ENCODE measurements at regions not wholly inside any gene's neighbourhood (a gene's known extent, or its start where the extent isn't known, plus 50 kb on each side); places are given as distances from the start of the nearest gene placed in this dataset.

DNA sequence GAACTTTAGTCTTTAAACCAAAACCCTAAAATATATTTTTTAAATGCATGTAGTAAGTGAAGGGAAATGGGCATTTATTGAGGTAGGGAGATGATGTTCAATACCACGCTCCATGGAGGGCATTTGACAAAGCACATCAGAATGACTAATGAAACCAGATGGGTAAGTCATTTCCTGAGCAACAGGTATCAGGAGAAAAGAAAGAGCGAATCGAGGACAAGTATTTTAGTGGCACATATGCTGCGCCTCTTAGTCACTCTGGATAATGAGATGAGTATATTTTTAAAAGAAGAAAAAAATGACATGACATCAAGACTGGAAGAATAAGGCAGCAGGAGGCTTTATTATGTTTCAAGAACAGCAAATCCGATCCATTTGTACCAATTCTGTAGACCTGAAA, 129.0 kb upstream of the ARHGEF3 start:
- TF ChIP-seq, protein P1, sequence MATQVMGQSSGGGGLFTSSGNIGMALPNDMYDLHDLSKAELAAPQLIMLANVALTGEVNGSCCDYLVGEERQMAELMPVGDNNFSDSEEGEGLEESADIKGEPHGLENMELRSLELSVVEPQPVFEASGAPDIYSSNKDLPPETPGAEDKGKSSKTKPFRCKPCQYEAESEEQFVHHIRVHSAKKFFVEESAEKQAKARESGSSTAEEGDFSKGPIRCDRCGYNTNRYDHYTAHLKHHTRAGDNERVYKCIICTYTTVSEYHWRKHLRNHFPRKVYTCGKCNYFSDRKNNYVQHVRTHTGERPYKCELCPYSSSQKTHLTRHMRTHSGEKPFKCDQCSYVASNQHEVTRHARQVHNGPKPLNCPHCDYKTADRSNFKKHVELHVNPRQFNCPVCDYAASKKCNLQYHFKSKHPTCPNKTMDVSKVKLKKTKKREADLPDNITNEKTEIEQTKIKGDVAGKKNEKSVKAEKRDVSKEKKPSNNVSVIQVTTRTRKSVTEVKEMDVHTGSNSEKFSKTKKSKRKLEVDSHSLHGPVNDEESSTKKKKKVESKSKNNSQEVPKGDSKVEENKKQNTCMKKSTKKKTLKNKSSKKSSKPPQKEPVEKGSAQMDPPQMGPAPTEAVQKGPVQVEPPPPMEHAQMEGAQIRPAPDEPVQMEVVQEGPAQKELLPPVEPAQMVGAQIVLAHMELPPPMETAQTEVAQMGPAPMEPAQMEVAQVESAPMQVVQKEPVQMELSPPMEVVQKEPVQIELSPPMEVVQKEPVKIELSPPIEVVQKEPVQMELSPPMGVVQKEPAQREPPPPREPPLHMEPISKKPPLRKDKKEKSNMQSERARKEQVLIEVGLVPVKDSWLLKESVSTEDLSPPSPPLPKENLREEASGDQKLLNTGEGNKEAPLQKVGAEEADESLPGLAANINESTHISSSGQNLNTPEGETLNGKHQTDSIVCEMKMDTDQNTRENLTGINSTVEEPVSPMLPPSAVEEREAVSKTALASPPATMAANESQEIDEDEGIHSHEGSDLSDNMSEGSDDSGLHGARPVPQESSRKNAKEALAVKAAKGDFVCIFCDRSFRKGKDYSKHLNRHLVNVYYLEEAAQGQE (IDR thresholded peaks at IDR 0.05; ENCODE audit: insufficient replicate concordance, low read depth) = no peak
- TF ChIP-seq, protein P2, sequence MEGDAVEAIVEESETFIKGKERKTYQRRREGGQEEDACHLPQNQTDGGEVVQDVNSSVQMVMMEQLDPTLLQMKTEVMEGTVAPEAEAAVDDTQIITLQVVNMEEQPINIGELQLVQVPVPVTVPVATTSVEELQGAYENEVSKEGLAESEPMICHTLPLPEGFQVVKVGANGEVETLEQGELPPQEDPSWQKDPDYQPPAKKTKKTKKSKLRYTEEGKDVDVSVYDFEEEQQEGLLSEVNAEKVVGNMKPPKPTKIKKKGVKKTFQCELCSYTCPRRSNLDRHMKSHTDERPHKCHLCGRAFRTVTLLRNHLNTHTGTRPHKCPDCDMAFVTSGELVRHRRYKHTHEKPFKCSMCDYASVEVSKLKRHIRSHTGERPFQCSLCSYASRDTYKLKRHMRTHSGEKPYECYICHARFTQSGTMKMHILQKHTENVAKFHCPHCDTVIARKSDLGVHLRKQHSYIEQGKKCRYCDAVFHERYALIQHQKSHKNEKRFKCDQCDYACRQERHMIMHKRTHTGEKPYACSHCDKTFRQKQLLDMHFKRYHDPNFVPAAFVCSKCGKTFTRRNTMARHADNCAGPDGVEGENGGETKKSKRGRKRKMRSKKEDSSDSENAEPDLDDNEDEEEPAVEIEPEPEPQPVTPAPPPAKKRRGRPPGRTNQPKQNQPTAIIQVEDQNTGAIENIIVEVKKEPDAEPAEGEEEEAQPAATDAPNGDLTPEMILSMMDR (IDR thresholded peaks at IDR 0.05; ENCODE audit: insufficient read depth, low read length) = no peak
- no peak for TF ChIP-seq POLR2AphosphoS5 (IDR thresholded peaks at IDR 0.05; ENCODE audit: low read depth)

Data from HL-60 (cell line).